Skin epidermis (tissue), 12 donors: ENCODE measurements at regions not wholly inside any gene's neighbourhood (a gene's known extent, or its start where the extent isn't known, plus 50 kb on each side); places are given as distances from the start of the nearest gene placed in this dataset.

Experiments used
- H3K27ac ChIP-seq, 21 experiments: fragments of 200-600 bp; sonication (generic) in 11 of 21; one replicate each; pipeline ENCODE4 v1.5.0; 2020; ENCODE audit warnings: mild to moderate bottlenecking in 3 of 21, inconsistent platforms in 2 of 21, moderate library complexity in 2 of 21
- H3K4me3 ChIP-seq, 7 experiments: fragments of 200-600 bp; sonication (generic) in 2 of 7; one replicate each; pipeline ENCODE4 v1.5.0; 2020; ENCODE audit warnings: inconsistent platforms in 2 of 7, mild to moderate bottlenecking in 2 of 7, moderate library complexity in 1 of 7

DNA sequence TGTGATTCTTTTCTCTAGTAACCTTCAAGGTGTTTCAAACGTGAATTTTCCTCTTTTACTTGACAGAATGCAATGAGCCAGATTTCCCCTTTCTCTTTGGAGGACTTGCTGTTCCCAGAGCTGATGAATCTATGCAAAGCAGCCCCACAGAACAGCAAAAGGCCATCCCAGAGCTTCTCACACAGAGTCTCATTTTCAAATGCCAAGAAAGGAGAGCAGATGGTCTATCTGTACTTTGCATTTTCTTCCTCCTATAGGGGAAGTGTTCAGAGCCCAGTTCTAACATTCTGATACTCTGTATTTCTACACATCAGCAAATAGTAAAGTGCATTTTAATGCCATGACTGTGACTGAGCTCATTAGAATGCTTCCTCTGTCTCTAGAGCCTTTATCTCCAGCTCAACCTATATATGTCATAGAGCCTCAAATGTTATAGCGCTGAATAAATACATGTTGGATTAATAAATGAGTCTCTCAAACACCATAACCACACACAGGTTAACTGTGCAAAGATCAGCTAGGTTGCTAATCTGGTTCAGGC is 81.8 kb upstream of the EYA4 start:
- H3K4me3 ChIP-seq, result no peak overlapping the region
- H3K27ac ChIP-seq, result no peak overlapping the region

DNA sequence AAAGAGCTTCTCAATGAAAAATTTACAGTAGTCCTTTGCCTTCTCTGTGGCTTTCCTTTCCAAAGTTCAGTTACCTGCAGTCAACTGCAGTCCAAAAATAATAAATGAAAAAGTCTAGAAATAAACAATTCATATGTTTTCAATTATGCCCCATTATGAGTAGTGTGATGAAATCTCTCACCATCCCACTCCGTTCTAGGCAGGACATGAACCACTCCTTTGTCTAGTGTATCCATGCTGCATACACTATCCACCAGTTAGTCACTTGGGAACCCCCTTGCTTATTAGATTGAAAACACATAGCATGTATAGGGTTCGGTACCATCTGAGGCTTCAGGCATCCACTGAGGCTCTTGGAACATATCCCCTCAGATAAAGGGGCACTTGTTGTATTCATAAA is 80.6 kb upstream of the EYA4 start:
- Histone ChIP-seq H3K27ac (no peak overlapping the region), H3K4me3 (no peak overlapping the region)

DNA sequence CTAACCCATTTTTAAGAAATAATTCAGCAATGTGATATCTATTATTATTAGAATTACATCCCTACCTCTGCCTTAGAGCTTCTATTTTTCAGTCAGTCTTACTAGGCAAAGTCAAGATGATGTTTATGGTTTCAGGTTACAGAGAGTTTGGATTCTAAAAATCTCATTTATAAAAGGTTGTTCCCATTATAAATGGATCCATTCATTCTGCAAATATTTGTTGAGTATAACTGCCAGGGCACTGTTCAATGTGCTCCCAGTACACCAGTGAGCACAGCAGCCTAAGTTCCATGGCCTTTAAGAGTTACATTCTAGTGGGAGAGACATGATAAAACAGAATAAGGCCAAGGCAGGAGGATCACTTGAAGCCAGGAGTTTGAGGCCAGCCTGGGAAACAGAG is 75.9 kb upstream of the EYA4 start:
- H3K27ac ChIP-seq, result no peak overlapping the region
- no peak overlapping the region for H3K4me3 ChIP-seq

DNA sequence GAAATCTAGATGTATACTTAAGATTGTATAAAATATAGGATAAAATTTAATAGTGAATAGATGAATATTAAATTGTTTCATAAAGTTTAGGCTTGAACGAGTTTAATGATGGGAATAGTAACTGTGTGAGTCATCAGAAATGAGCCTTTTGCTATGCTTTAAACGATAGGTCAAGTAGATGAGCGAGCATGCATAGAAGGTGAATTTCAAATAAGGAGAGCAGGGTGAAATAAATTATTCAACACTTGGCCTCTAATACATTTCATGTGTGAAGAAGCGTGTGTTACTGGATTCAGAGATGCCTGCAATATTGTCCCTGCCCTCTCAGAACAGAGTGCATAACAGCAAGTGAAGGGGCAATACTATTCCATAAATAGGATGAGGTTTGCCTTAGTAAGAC is 74.4 kb upstream of the EYA4 start:
- Histone ChIP-seq H3K27ac (no peak overlapping the region), H3K4me3 (no peak overlapping the region)

DNA sequence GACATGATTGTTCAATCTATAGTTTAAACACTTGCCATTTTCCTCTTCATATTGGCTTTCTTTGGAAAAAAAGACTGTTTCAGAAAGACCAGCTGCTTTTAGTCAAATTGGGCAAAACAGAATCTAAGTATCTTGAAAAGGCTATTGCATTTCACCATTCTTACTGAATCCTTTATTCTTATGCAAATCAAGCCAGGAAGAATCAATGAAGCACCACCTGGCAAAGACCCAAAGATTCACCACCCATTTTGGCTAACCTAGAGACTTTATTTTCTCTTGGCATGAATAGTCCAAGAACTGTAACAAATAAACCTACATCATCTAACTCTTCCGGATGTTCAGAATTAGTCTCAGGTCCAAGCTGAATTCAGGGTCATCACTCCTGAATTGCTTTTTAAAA is 71.3 kb upstream of the EYA4 start:
- Histone ChIP-seq H3K4me3 (no peak overlapping the region), H3K27ac (no peak overlapping the region)

DNA sequence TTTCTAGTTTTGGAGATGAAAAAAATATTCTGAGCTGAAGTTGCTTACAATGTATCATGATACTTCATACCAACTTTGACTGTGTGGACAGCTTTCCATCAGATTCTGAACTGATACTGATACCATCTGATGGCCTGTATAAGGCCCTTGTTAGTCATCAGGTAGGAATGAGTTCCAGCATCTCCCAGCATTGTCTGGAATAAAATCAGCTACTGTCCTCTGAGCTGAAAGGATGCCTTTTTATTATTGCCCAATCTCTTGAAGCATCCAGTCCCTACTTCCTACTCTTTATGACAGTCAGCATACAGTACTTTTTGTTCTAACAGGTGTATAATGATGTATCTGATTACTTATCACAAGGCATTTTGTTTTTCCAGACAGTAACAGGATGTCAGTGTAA is 70.6 kb upstream of the EYA4 start:
- no peak overlapping the region for H3K27ac ChIP-seq

DNA sequence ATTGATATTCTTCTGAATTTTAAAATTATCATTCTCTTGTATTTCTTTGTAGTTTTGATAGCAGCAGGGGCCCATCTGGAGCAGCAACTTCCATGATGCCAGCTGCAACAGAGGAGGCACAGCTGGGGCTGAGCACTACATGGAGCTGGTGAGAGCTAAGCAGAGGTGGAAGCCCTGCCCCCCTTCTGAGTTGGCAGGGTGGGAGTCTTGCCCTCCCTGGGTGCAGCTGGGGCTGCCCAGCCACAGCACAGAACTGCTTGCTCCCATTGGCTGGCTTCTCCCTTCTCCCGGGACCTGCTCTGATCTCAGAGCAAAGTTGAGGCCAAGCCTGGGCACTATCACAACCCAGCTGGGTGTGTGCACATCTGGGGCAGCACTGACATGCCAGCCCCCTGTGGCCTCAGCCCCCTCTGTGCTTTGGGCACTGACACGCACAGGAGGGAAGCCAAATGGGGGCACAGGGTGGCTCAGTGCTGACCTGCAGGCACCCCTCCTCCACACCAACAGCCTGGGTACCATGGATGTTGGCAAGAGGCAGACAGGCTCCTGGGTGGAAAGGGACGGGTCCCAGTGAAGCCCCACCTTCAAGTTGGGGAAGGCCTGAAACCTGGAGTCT is 69.1 kb upstream of the EYA4 start:
- Histone ChIP-seq H3K4me3 (no peak overlapping the region), H3K27ac (no peak overlapping the region)

More for the DNA sequence above, 70.6 kb upstream of the EYA4 start:
- no peak overlapping the region for H3K4me3 ChIP-seq

DNA sequence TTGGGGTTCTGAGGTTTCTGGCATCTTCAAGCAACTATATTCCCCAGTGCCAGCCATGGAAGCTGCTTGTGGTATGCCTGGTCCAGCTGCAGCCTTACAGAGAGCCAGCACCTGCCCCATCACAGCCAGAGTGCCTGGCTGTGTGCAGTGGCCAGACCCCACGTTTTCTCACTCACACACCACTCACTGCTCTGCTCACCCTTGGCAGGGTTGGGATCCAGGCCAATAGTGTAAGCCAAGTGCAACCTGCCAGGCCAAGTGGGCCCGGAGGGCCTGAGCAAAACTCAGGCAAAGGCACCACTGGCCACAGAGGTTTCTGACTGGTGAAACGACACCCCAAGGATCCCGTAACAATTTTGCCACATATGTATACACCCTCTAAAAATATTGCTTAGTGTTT is 67.9 kb upstream of the EYA4 start:
- Histone ChIP-seq H3K27ac (no peak overlapping the region), H3K4me3 (no peak overlapping the region)

DNA sequence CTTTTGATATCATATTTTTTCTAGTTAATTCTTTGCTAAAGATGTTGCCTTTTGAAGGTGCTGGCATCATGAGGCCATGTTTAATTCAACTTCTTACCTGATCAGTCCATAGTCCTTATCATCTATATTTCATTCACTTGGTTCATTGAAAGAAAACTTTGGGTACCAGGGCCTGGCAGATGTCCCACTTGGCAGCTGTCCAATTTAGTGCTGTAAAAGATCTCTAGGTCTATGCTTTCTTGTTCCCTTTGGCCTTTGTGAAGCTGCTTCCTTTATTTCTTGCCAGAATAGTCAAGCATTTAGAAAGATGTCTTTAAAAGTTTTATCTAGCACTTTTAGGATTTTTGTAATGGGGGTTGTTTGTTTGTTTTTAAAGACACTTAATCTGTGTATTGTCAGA is 61.7 kb upstream of the EYA4 start:
- no peak overlapping the region for H3K4me3 ChIP-seq
- no peak overlapping the region for H3K27ac ChIP-seq

DNA sequence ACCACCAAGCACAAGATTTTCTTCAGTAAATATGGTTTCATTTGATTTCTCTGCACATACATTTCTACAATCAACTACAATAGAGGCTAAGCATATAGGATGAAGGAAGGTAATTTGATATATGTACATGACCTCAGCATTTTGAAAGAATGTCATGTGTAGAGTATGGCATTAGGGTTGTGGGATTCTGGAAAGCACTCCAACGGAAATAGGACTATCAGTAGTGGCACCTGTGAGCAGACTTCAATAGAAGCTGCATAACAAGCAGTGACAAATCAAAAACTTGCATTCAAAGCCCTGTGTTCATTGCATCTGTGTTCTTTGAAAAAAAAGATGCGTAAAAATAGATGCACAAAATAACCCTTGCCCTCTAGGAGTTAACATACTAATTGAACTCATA is 57.5 kb upstream of the EYA4 start:
- no peak overlapping the region for H3K27ac ChIP-seq
- H3K4me3 ChIP-seq, result no peak overlapping the region

DNA sequence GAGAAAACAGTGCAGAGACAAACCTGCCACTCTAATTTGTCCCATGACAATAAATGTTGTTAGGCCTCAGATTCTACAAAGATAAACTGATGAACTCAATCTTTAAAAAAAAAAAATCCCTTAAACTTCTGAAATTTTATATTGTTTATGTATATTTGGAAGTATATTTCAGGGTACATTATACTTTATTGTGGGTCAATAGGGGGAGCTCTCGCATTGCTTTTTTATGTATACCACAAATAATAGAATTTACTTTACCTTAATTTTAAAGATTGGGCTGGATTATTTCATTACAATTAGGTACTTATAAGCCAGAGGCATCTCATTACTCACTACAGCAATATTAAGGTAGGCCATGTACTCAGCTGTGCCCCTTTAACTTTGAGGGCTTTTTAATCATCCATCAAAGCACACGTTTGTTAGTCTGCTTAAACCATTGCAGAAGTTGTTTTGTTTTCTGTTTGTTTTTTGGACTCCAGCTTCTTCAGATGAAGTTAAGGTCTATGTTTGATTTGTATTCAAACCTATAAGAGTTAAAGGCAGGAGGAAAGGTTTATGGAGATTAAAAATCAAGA is 56.3 kb upstream of the EYA4 start:
- H3K27ac ChIP-seq, result no peak overlapping the region
- no peak overlapping the region for H3K4me3 ChIP-seq

DNA sequence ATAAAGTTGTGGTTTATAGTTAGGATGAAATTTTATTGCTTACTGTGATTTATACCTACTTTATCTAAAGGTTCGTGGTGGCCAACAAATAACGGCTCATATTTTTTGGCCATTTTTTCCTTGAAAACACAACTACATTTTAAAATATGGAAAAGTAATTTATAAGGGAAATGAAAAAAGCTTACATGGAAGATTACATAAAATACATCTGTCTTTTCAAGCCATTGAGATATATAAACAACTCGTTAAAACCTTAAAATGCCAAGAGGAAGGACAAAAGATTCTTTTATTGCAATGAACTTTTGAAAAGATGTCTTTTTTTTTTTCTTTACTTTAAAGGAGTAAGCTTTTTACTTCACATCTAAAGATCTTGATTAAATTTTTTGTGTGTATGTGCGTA is 55.4 kb upstream of the EYA4 start:
- no peak overlapping the region for H3K4me3 ChIP-seq
- H3K27ac ChIP-seq, result no peak overlapping the region

DNA sequence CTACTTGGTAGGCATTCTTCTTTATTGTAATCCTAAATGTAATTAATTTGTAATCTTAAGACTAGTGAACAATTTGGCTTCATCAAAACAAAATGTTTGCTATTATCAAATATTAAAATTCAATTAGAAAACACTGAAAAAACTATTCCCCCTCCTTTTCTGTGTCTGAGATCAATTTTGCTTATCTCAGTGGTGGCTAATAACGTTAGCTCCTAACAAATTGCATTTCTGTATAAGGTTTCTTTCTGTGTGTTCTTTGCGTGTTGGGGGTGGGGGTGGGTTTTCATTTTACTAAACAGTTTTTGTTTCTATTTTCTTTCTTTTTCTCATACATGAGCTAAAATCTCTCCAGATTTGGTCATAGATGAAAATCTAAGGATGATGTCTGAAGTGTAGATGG is 54.0 kb upstream of the EYA4 start:
- no peak overlapping the region for H3K4me3 ChIP-seq
- no peak overlapping the region for H3K27ac ChIP-seq

DNA sequence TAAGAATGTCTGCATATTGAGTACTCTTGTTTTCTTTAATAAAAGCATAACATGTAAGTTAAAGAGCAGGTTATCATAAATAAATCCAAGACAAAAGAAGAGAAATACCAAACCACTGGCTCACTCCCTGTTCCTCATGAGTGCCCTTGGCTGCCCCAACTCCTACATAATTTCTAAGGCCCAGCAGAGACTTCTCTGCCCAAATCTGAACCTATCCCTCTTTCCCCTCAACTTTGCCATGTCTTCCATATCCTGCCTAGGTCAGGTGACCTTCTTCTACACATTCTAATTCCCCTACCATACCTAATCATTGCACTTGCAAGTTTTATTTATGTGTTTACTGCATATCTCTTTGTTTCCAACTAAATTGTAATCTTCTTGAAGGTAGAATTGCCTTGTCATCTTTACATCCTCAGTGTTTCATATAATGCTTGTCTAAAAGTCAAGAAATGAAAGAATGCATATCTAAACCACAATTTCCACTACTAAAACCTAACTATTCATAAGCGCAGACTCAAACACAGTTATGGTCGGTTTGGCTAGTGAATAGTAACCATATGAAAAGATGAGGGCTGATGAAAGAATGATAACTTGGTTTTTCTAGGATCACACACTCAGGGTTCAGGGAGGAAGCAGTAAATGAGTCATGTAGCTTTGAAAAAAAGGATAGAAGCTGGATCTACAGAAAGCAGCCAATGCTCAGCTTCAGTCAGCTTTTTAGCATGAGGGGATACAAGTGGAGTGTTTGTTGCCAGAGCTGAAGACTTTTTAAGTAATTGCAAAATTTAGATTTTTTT is 53.3 kb upstream of the EYA4 start:
- no peak overlapping the region for H3K27ac ChIP-seq
- no peak overlapping the region for H3K4me3 ChIP-seq

DNA sequence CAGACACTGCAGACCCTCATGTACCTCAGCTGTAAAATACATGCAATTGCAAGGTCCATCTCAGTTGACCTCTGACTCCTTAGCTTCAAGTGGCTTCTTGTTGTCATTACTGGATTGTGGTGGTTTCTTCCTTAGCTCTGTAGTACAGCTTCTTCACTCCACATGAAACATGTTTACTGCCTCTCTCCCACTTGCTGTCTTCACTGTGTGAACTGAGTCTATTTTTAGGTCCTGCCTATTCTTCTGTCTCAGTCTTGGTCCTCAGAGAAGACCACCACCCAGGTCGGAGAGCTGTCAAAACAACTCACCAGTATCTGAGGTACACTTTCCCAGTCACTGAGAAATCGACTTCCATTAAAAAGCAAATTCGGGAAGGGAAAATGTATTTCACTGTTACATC is 50.2 kb upstream of the EYA4 start:
- Histone ChIP-seq H3K27ac (no peak overlapping the region), H3K4me3 (no peak overlapping the region)

DNA sequence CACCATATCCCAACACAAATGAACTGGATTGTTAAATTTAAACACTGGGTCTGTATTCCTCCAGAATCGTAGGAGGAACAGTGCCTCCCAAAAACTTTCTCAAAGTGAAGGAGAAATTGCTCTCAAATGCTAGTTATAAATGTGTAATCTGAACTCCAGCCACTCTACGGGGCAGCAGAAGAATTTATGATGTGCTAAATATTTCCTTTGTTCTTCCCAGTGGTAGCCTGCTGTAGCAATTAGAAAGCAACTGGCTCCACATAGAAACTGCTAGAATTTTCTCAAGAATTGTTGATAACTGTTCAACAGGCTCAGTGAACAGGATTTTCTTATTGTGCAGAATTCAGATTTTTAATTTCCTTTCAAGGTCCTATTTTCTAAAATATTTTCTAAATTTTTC is 49.8 kb upstream of the EYA4 start:
- Histone ChIP-seq H3K27ac (no peak overlapping the region), H3K4me3 (no peak overlapping the region)
